Neural cell (in vitro differentiated cells): ENCODE measurements at regions not wholly inside any gene's neighbourhood (a gene's known extent, or its start where the extent isn't known, plus 50 kb on each side); places are given as distances from the start of the nearest gene placed in this dataset.

Experiments used
- EZH2 ChIP-seq: fragments of 200-600, 300-800 bp; shearing (Covaris generic), sonication (generic); IDR thresholded peaks from 2 replicates; pipeline ENCODE4 v1.6.1; 2014; ENCODE audit warnings: antibody characterized with exemption, low read length, borderline replicate concordance, mild to moderate bottlenecking; ENCODE audit not compliant: insufficient read depth, poor library complexity, severe bottlenecking
- POLR2AphosphoS5 ChIP-seq: IDR thresholded peaks from 2 replicates; pipeline ENCODE4 v1.6.1; 2012

DNA sequence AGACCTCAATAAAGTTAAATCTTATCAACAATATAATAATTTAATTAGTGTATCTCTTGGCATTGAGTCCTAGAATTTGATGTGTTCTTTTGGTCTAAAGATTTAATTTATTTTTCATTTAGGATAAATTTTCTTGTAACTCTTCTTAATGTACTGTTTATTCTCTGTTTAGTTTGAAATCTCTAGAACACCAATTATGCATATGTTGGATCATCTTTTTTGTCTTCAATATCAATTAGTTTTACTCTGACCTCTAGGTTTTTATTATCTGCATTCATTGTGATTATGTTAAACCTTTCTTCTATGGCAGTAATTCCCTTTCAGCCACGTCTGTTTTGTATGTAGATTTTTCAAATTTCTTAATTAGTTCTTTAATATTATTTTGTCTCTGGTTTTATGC is 93.8 kb upstream of the ARHGEF7 start:
- TF ChIP-seq EZH2 (no peak), POLR2AphosphoS5 (no peak)
